ENCODE measurements at regions not wholly inside any gene's neighbourhood (a gene's known extent, or its start where the extent isn't known, plus 50 kb on each side); places are given as distances from the start of the nearest gene placed in this dataset.
"Not testable (repeated sequence)": the region's sequence is repeated elsewhere in the genome, so short reads cannot be mapped to it uniquely, and the experiment has no call there.

DNA sequence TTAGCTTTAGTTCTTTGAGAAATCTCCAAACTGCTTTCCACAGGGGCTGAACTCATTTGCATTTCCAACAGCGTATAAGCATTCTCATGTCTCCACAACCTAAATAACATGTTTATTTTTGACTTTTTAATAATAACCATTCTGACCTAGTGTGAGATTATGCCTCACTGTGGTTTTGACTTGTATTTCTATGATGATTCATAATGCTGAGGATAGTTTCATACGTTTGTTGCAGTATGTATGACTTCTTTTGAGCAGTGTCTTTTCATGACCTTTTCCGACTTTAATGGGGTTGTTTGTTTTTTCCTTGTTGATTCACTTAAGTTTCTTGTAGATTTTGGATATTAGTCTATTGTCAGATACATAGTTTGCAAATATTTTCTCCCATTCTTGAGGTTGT, 1833.0 kb upstream of the PCDH10 start:
- DNase-seq (ENCODE audit: low spot score), result no peak

GRCh38 chr4:131337936-131338335, 1811.2 kb upstream of the PCDH10 start:
- no peak for DNase-seq (ENCODE audit: low spot score)

DNA sequence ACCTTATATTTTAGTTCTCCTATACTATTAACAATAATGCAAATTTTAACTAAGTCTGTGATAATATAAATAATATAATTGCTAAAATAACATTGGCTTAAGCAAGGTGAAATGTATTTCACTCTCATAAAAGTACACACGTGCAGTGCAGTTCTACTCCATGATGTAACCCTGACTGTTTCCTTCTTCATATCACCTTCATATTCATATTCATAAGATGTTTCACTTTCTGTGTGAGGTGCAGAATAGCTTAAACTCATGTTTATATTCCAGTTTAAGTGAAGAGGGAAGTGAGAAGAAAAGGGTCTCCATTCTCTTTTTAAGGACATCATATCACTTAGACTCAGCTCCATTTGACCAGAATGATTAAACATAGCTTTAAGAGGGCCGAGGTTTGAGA, 1810.0 kb upstream of the PCDH10 start:
- DNase-seq (ENCODE audit: low spot score), result no peak

DNA sequence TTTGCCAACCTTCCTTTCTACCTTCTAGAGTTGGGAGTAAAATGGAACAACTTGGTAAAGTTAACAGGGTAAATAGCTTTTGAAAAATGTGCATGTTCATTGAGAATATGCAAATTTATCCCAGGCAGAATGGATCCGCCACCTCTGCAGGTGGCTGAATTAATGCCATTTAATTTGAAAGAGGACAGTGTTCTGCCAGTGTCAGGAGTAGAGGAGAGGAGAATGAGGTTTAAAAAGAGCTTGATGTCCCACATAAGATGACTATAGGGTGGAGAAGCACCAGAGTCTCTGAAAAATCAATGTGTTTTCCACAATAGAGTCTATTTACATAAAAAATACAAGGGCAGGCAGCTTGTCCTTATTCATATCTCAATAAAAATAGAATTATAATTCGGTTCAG, 1804.3 kb upstream of the PCDH10 start:
- DNase-seq (ENCODE audit: low spot score), result no peak

GRCh38 chr4:131347816-131348215, 1801.3 kb upstream of the PCDH10 start:
- DNase-seq (ENCODE audit: low spot score), result no peak

GRCh38 chr4:131348263-131348662, 1800.8 kb upstream of the PCDH10 start:
- no peak for DNase-seq (ENCODE audit: low spot score)

GRCh38 chr4:131352371-131352770, 1796.7 kb upstream of the PCDH10 start:
- not testable (repeated sequence) for DNase-seq (ENCODE audit: low spot score)

- no peak for DNase-seq (ENCODE audit: low spot score)
Observed at GRCh38 chr4:131366714-131367113, 1782.4 kb upstream of the PCDH10 start.

GRCh38 chr4:131367441-131367840, 1781.7 kb upstream of the PCDH10 start:
- no peak for DNase-seq (ENCODE audit: low spot score)

DNA sequence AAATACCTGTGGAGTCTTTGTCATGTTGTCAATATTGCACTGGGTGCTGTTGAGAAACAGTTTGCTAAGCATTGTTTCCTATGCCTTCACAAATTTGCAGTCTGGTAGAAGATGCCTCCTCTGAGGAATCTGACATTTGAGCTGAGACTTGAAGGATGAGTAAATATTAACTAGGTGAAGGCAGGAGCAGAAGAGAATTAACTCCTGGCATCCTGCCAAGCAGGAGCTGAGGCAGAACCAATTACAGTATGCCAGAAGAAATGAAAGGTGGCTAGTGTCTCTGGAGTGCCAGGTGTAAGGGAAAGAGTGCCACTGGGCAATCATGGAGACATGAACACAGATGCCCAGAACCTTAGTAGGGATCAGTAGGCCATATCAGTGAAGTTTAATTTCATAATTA, 1778.2 kb upstream of the PCDH10 start:
- DNase-seq (ENCODE audit: low spot score), result no peak

- no peak for DNase-seq (ENCODE audit: low spot score)
Observed at GRCh38 chr4:131381055-131381454, 1768.0 kb upstream of the PCDH10 start.

GRCh38 chr4:131382839-131383238, 1766.3 kb upstream of the PCDH10 start:
- no peak for DNase-seq (ENCODE audit: low spot score)

- DNase-seq (ENCODE audit: low spot score), result no peak
Observed at GRCh38 chr4:131388277-131388676, 1760.8 kb upstream of the PCDH10 start.

GRCh38 chr4:131408102-131408501, 1741.0 kb upstream of the PCDH10 start:
- no peak for DNase-seq (ENCODE audit: low spot score)

DNA sequence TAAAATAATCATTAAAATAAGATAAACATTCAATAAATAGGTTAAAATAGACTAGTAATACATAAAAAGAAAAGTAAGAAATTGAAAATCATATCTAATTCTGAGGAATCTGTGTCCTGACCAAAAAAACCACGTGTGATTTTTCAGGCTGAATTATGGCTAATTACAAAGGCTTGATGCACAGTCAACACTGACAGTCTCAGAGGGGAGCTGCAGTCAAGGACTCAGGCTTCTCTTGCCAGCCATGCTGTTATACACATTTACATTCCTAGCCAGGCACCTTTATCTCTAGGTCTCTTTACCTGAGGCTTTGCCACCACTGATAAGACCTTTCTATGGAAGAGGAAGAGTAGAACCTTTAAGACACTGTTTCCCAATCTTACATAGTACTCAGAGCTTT, 1737.7 kb upstream of the PCDH10 start:
- DNase-seq (ENCODE audit: low spot score), result no peak

DNA sequence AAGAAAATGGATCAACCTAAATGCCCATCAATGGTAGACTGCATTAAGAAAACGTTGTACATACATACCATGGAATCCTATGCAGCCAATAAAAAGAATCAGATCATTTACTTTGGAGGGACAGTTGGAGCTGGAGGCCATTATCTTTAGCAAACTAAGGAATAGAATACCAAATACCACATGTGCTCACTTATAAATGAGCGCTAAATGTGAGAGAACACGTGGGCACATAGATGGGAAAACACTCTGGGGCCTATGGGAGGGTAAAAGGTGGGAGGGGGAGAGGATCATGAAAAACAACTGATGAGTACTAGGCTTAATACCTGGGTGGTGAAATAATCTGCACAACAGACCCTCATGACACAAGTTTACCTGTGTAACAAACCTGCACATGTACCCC, 1729.9 kb upstream of the PCDH10 start:
- no peak for DNase-seq (ENCODE audit: low spot score)

DNA sequence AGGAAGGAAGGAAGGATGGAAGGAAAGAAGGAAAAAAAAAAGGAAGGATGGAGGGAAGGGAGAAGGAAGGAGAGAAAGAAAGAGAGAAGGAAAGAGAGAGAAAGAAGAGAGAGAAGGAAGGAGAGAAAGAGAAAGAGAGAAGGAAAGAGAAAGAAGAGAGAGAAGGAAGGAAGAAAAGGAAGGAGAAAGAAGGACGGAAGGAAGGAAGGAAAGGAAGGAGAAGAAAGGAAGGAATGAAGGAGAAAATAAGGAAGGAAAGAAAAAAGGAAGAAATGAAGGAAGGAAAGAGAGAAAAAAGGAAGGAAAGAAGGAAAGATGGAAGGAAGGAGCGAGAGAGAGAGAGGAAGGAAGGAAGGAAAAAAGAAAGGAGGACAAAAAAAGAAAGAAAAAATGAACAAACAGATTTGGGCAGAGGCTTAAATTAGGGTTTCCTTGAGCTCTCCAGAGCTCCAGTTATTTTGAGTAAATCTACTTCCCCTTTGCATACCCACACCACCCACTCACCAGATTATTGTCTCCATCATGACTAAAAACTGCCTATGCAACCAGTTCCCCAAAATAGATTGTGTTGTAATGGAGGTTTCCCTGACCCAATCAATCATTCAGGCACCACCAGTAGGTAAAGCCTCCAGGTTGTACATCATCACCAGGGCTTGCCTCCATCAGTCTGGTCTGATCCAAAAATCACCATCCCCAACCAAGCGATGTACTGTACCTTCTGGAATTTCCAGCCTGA, 1722.9 kb upstream of the PCDH10 start:
- no peak for DNase-seq (ENCODE audit: low spot score)

GRCh38 chr4:131427000-131427399, 1722.1 kb upstream of the PCDH10 start:
- no peak for DNase-seq (ENCODE audit: low spot score)

GRCh38 chr4:131430302-131430701, 1718.8 kb upstream of the PCDH10 start:
- no peak for DNase-seq (ENCODE audit: low spot score)

- no peak for DNase-seq (ENCODE audit: low spot score)
Observed at GRCh38 chr4:131441004-131441688, 1707.9 kb upstream of the PCDH10 start.

- no peak for DNase-seq (ENCODE audit: low spot score)
Observed at GRCh38 chr4:131447883-131448282, 1701.2 kb upstream of the PCDH10 start.

DNA sequence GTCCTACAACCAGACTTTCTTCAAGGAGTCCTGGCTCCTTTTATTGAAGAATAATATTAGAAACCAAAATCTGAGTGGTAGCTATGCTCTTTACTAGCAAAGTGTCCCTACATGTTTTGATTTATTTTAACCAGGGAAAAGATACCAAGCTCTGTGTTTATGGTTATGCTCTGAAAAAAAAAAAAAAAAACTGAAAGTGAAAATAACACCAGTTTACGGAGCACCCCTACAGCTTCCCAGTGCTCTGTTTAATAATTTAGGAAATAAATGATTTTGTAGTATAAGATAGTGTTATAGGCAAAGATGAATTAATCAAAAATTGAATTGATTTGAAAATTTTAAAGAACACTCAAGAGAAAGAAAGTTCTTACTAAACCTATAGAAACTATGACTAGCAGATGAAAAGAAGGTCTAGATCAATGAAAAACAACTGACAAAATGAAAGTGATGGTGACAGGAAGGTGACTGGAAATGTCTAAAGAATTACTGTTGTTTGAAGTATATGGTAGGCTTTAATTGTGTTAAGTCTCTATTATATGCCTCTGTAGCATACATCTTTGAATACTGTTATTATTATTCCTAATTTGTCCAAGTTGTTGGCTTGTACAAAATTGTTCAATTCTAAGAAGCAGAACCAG, 1698.4 kb upstream of the PCDH10 start:
- DNase-seq (ENCODE audit: low spot score), result no peak

- no peak for DNase-seq (ENCODE audit: low spot score)
Observed at GRCh38 chr4:131459430-131460101, 1689.5 kb upstream of the PCDH10 start.

Data from kidney capillary endothelial cell (primary cell).